GM19468 (cell line): ENCODE measurements at regions not wholly inside any gene's neighbourhood (a gene's known extent, or its start where the extent isn't known, plus 50 kb on each side); places are given as distances from the start of the nearest gene placed in this dataset.
"Not testable (repeated sequence)": the region's sequence is repeated elsewhere in the genome, so short reads cannot be mapped to it uniquely, and the experiment has no call there.

Source experiments
- ATAC-seq: cut with Tn5 transposase; IDR thresholded peaks from one replicate; pipeline ENCODE4 v1.9.1; 2021; ENCODE audit warnings: mild to moderate bottlenecking, moderate library complexity, moderate number of reproducible peaks; ENCODE audit not compliant: unreplicated experiment; ENCODE audit errors: extremely low read depth

DNA sequence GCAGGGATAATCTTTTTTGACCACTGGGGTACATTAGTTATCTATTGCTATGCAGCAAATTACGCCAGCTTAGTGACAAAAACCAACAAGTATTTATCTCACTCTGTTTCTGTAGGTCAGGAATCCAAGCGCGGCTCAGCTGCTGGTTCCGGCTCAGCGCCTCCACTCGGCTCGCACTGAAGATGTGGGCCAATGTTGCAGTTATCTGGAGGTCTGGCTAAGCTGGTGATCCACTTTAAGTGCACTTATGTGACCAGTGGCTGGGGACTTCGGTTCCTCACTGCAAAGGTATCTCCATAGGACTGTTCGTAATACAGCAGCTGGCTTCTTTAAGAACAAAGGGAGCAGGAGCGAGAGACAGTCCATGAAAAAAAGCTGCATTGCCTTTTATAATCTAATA, 591.9 kb downstream of the TMEM182 start:
- ATAC-seq: no peak

DNA sequence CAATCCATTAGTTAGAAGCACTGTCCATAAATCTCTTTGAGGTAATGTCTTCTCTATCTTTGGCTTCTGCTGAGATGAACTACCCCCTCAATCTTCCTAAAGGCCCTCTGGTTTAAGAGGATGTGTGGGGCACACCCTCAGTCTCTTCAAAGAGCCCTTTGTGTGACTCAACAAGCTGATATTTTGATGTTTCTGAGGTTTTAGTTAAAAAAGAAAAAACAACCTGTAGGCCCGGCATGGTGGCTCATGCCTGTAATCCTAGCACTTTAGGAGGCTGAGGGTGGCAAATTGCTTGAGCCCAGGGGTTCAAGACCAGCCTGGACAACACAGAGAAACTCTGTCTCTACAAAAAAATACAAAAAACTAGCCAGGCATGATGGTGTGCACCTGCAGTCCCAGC, 593.5 kb downstream of the TMEM182 start:
- ATAC-seq: no peak

DNA sequence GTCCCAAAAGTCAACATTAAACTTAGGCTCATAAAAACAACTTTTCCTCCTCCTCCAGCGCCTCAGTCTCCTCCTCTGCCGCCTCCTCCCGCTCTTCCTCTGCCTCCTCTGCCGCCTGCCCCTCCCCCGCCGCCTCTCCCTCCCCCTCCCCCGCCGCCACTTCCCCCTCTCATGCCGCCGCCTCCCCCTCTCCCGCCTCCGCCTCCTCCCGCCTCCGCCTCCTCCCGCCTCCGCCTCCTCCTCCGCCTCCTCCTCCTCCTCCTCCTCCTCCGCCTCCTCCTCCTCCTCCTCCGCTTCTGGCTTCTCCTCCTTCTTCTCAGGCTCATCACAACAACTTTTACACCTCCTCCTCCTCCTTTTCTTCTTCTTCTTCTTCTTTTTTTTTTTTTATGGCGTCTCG, 599.9 kb downstream of the TMEM182 start:
- ATAC-seq: no peak

DNA sequence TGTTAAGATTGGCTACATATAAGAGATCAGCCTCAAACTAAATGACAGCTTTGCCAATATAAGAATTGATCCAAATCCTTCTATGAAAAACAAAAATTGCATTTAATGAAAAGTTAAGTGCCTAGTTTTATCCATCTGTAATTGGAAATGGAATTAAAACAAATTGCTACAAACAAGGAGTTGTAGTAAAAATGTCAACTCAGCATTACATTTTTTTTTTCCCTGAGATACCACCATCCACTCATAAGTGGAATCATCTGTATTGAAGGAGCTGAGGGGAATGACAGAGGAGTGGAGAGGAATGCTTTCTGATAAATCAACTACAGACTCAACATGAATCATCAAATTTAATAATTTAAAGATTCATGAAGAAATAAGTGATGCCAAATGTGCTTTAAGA, 601.8 kb downstream of the TMEM182 start:
- ATAC-seq: no peak

DNA sequence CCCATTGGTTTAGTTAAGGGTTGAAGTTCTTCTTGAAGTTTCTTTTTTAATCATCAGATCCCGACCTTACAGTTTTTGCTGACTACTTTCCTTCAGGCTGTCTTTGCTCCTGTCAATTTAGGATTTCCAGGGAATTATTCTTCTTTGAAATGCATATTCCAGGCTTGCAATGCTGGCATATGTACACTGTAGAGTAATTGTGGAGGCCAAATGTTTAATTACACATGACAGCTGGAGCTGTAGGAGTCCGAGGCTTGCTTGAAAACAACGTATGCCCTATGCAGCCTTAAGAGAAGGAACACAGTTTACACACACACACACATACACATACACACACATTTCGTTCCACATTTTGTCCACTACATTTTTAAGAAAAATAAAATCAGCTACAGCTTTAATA, 602.3 kb downstream of the TMEM182 start:
- ATAC-seq: no peak

DNA sequence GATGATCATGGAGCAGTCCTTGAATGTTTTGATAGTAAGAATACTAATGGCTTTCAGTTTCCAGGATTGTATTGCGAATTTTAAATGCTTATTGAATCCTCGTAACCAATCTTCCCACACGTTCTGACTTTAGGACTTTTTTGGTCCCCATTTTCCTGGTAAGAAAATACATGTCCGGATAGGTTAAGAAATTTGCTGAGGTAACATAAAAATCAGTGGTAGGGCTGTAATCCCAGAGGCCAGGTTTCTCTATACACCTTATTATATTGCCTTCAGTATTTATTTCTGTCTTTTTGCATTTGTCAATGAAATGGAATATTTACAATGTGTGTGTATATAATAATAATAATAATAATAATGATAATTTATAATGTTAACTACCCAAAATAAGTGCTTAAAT, 603.2 kb downstream of the TMEM182 start:
- no peak for ATAC-seq

DNA sequence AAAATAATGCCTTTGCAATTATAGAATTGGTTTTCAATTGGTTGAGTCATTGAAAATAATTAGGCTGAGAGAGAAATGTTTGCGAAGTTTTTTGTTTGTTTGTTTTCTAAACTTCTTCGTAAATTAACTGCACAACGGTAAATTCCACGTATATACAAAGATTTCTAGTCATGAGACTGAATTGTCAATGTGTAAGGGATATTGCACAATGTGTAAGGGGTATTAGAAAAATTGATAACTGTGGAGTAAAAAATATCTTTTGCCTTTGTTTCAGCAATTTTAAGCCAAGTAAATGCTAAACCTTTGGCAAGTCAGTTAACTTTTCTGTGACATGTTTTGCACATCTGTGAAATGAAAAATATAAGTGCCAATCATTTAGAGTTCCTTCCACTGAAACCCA, 606.0 kb downstream of the TMEM182 start:
- ATAC-seq: no peak

DNA sequence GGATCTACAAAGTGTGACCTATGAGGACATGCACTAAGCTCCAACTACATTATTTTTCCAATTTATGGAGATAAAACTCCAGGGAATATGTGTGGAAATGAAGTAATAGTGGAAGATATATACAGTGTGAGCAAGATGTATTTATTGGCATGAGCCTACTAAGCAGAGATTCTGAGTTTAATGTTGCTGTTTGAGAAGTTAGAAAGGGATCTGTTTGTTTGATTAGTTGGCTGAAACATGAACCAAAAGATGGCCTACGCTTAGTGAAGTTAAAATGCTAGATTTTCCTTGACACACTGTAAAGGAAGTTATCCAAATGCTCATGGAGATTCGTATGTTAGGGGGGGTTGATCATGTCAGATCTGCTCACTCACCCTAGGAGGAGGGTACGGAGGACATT, 621.7 kb downstream of the TMEM182 start:
- no peak for ATAC-seq

DNA sequence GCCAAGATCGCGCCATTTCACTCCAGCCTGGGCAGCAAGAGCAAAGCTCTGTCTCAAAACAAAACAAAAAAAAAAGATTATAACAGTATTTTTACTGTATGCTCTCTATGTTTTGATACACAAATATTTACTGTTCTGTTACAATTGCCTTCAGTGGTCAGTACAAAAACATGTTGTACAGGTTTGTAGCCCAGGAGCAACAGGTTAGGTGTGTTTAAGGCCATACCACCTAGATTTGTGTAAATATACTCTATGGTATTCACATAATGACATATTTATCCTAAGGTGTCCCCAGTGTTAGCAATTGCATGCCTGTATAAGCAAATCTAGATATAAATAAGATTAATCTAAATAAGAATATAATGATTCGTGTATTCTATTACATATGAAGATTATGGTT, 625.0 kb downstream of the TMEM182 start:
- ATAC-seq: no peak

DNA sequence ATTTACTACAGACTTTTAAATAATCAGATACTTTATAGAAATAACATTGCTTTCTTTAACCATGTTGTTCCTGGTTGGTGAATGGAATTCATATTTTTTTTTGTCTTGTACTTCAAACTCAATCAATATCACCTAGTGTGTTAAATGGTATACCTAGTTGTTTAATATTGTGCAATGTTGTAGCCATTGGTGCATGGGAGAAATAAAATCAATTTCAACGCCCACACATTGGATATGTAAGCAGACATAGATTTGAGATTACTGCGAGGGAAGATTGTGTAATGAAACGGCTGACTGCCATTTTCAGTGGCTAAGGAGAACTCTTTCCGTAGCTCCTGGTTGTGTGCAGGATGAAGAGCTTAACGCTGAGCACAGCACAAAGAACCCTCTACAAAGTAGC, 626.1 kb downstream of the TMEM182 start:
- ATAC-seq: no peak

DNA sequence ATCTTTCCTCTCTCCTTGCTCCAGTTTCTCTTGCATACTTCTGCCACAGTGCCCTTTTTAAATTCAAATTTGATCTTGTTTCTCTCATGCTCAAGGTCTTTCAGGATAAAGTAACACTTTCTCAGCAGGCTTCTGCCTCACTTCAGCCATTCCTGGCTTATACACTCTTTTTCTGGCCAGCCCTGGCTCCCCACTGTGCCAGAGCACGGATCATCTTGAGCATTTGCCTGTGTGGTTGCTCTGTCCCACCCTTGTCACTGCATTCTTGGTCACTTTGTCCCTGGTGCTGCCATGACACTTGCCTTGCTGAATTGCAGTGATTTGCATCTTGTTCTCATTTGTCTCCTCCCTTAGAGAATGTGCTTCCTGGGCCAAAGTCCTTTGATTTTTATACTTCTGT, 634.3 kb downstream of the TMEM182 start:
- ATAC-seq: no peak

DNA sequence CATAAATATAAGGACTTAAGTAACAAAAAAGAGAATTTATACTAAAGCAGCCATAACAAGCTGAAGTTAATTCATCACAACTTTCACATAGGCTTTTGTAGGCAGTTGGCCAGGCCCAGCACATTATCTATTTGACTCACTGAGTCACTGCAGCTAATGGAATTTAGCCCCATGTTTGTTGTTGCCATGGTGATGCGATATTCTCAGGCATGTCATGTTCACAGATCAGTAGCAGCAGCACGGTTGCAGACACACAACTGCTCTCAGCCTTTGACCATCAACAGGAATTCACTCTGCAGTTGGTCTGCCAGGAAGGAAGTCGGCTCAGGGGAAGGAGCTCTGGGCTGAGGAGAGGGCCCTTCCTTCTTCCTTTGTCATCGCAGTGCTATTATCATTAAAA, 639.8 kb downstream of the TMEM182 start:
- ATAC-seq: no peak

DNA sequence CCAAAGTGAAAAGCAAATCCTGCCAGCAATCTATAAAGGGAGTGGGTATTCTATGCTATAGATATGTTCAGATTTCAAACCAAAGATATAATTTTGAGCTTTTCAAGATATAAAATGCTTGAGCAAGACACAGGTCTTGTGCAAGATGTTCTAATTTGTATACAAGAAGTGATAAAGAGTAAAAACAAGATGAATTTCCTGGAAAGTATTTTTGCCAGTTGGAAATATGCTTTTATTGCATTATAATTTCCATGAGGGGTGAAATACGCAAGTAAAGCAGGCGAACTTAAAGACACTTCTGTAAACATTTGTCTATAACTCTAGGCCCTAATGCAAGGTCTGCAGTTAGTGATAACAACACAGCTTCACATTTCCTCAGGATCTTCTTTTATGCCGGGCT, 640.5 kb downstream of the TMEM182 start:
- ATAC-seq: no peak

DNA sequence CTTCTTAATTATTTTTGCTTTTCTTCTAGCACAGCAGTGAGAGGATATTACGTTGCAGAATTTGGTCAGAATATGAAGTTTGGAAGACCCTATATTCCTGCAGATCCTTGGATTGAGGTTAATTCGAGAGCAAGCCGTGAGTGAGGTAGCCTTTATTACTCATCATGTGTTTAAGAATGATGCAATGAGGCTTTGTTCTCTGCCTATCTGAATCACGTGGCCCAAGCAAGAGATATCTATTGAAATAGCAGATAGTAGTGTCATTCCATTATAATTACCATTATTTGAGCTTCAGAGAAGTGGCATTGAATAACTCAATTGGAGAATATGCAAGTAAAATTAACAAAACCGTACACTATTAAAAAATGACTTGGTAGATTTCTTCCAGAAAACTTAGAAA, 641.1 kb downstream of the TMEM182 start:
- ATAC-seq: no peak

DNA sequence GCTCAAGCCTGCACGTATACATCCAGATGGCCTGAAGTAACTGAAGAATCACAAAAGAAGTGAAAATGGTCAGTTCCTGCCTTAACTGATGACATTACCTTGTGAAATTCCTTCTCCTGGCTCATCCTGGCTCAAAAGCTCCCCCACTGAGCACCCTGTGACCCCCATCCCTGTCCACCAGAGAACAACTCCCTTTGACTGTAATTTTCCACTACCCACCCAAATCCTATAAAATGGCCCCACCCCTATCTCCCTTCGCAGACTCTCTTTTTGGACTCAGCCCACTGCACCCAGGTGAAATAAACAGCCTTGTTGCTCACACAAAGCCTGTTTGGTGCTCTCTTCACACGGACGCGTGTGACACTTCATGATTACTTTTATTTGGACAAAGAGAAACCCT, 641.6 kb downstream of the TMEM182 start:
- not testable (repeated sequence) for ATAC-seq

DNA sequence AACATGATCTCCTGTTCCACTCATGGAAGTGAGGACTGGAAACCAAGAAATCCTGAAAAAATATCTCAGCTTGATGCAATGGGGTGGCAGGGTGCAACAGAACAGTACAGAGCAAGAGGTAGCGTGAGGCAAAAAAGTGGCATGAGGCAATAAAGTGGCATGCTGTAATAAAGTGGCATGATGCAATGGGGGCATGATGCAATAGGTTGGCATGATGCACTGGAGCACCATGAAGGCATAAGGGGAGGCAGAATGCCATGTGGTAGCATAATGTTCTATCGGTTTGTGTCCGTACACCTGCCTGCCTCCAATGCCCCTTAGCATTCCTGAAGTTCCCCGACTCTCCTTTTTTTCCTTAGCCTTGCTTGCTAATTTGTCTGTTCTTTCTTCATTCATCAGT, 648.4 kb downstream of the TMEM182 start:
- no peak for ATAC-seq

DNA sequence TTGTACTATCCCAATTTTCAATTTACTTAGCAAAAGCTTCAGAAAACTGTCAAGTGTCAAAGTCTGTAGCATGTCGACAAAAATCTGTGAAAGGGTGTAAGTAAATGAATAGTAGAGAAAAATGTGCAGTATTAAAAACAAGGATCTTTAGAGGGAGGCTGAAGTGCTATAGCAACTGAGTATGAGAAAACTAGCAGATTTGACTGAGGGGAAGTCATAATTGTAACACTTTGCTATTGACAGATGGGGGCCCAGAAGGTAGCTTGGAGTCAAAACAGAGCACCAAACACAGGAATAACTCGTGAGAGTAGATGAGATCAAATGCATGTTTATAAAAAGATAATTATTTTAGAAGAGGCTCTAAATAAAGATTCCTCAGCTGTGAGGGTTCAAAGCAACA, 657.7 kb downstream of the TMEM182 start:
- ATAC-seq: no peak

DNA sequence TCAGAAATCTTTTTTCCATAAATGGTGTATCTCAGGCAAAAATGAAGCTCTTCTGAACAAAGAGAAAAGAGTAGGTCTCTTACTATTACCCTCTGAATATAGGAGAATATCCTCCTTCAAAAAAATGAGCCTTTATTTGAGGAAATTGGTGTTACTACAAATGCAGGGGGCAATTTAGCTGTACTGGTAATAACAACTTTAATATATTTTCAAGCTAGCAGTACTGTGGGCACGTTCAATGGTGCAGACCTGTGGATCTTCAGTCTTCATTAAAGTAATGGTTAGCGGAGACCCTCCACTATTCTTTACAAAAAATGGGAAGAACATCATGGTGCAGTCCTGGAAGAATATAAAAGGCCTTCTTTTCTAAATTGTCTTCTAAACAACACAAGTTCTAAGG, 661.3 kb downstream of the TMEM182 start:
- ATAC-seq: no peak

DNA sequence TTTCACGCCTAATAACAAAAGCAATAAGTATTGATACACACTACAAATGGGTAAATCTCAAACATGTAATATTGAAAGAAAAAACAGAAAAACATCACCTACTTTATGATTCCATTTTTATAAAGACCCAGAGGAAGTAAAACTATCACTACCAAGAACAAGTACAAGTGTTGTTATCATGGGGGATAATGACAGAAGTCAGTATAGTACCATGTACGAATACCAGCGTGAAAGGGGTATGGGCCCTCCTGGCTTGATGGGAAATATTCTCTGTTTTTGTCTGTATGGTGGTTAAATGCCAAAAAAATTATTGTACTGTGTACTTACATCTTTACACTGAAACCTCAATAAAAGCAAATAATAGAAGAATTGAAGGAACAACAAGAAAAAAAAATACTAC, 665.7 kb downstream of the TMEM182 start:
- ATAC-seq: no peak

DNA sequence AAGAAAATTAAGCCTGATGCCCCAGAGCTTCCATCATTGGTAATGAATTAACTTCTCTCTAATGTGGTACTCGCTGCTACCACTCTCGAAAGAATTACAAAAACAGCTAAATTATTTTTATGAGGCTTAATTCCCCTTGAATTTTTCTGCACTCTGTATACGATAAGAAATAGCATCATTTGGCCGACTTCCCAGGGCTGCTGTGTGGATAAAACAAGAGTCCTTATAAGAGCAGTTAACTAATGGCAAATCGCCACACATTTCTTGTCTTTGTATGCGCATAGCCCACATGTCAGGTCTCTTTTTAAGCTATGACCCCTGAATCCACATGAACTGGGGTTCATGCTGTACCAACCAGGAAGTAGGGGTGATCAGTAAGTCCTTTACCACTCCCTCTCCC, 668.4 kb downstream of the TMEM182 start:
- ATAC-seq: no peak

DNA sequence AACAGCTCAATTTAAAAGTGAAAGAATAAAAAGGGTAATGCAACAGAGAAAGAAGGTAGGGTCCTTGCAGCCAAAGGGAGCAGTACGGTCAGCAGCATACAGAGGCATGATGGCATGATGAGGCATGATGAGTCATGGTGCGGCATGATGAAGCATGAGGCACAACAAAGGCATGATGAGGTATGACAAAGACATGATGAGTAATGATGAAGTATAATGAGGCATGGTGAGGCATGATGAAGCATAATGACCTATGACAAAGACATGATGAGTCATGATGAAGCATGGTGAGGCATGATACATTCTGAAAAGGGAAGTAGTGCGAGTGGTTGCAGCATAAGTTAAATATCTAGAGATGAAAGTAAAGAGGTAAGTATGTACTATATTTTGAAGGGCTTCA, 673.2 kb downstream of the TMEM182 start:
- no peak for ATAC-seq

DNA sequence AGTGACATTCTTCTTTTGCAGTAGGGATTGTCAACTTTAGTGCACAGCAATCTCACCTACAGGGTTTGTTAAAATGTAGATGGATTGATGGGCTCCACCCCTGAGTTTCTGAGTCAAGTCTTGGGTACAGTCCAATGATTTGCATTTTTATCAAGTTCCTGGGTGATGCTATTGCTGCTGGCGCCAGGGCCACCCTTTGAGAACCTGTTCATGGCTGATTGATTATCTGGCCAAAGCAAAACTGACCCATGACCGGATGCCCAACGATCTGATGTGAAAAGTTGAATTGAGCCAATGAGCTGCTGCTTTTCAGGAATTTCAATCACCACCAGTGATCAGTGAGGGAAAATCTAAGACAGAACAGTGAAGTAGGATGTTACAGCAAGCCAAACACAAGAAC, 675.3 kb downstream of the TMEM182 start:
- no peak for ATAC-seq

DNA sequence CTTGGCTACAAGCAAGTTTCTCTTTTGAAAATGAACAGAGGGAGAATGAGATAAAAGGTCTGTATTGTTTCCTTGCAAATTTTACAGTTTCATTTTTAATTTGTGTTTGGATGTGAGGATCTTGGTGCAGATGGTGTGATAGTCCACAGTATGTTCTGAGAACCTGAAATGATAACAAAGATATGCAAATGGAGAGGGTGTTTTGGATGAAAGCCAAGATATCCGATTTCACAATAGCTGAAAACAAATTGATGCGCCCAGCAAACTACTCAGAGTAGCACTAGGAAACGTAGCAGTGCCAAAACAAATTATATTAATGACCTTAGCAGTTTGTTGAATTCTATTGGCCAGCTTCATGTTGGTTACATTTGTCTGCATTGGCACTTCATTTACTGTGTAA, 683.5 kb downstream of the TMEM182 start:
- no peak for ATAC-seq
